Coronary artery (tissue), 2 donors: ENCODE measurements at regions not wholly inside any gene's neighbourhood (a gene's known extent, or its start where the extent isn't known, plus 50 kb on each side); places are given as distances from the start of the nearest gene placed in this dataset.

Experiments used
- DNase-seq: peaks from one replicate; pipeline ENCODE4 v3.0.0-alpha.2; 2017; ENCODE audit warnings: low spot score
- H3K27ac ChIP-seq, 2 donors: fragments of 200-600 bp; sonication (generic); one replicate each; pipeline ENCODE4 v1.5.1; 2016 to 2019
- H3K4me3 ChIP-seq: fragments of 200-600 bp; sonication (generic); 2 replicates; pipeline ENCODE4 v1.5.1; 2016; ENCODE audit warnings: mild to moderate bottlenecking, moderate library complexity
- TF ChIP-seq, protein P1 (sequence below): fragments of 200-600 bp; sonication (generic); IDR thresholded peaks from one replicate; pipeline ENCODE4 v1.5.1; 2019; ENCODE audit warnings: antibody characterized with exemption

DNA sequence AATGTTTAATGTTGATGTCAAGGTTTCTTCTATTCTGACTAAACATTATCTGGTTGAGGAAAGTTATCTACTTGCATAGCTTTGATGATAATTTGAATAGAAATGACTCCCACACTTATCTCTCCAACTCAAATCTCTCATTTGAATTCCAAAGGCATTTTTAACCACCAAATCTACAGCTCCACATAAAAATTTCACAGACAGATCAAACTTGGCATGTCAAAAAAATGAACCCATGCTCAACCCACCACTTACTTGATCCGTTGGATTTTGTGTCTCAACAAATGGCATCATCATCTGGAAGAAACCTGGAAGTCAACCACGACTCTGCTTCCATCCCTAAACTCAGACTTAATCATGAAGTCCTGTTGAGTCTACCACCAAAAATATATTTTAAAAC, 1050.4 kb downstream of the EFNB2 start:
- TF ChIP-seq, protein P1, sequence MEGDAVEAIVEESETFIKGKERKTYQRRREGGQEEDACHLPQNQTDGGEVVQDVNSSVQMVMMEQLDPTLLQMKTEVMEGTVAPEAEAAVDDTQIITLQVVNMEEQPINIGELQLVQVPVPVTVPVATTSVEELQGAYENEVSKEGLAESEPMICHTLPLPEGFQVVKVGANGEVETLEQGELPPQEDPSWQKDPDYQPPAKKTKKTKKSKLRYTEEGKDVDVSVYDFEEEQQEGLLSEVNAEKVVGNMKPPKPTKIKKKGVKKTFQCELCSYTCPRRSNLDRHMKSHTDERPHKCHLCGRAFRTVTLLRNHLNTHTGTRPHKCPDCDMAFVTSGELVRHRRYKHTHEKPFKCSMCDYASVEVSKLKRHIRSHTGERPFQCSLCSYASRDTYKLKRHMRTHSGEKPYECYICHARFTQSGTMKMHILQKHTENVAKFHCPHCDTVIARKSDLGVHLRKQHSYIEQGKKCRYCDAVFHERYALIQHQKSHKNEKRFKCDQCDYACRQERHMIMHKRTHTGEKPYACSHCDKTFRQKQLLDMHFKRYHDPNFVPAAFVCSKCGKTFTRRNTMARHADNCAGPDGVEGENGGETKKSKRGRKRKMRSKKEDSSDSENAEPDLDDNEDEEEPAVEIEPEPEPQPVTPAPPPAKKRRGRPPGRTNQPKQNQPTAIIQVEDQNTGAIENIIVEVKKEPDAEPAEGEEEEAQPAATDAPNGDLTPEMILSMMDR, result no peak
- DNase-seq, result no peak
- Histone ChIP-seq H3K27ac (no peak overlapping the region), H3K4me3 (no peak overlapping the region)

DNA sequence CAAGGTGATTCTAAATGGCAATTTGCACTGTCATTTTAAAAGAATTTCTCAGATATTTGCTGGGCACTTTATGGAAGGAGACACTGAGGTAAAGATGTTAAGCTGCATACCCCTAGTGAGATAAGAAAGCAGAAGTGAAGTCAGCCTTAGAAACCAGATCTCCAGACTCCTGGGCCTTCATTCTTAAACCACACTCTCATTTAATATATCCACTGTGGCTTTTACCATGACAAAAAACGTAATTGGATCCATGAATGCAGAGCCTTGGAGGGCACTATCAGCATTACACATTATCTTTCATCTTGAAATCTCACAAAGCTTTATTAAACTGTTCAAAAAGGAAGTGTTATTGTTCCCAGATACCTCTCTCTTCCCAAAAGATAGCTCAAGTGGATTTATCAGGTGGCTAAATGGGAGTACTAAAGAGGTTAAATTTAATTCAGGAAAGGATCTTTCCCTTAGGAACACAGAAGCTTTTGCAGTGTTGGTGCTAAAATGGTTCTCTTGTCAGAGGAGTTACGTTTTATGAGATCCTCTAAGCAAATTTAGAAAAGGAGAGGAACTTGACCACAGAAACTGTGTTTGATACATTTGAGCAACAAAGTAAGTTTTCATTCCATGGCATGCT, 1060.4 kb downstream of the EFNB2 start:
- Histone ChIP-seq H3K4me3 (no peak overlapping the region), H3K27ac (no peak overlapping the region)
- TF ChIP-seq, protein P1, result no peak
- no peak for DNase-seq

DNA sequence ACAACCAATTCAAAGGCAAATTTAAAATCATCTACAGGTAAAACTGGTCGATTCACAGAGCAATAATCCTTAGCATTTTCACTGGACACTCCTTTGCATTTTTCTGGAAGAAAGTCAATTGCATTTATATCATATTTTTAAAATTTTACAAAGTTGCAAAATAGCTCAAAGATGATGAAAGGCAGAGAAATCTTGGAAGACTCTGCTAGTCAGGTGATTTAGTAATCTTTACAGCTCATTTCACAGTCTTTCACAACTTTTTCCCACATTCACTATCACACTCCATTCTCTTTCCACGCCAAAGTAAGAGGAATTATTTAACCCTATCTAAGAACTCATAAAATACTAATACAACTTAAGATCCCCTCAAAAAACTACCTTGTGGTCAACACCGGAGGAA, 1063.8 kb downstream of the EFNB2 start:
- DNase-seq, result no peak
- no peak overlapping the region for H3K27ac ChIP-seq
- H3K4me3 ChIP-seq, result no peak overlapping the region
- TF ChIP-seq, protein P1, result no peak

DNA sequence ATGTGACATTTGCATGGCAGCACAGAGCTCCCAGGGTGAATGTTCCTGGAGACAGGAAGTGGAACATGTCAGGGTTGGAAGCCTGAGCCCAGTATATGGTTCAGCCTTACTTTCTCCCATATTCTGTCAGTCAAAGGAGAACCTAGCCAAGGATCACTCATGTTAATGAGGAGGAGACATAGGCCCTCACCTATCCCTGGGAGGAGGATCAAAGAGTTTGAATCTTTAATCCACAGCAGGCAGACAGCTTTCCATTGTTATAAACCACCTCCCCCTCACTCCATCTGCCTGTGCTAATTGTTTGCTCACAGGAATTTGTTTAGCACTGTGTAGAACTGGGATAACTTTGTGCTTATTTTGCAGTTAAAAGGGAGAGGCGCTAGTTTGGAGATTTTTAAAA, 1069.1 kb downstream of the EFNB2 start:
- TF ChIP-seq, protein P1, result no peak
- no peak for DNase-seq
- Histone ChIP-seq H3K27ac (no peak overlapping the region), H3K4me3 (no peak overlapping the region)

DNA sequence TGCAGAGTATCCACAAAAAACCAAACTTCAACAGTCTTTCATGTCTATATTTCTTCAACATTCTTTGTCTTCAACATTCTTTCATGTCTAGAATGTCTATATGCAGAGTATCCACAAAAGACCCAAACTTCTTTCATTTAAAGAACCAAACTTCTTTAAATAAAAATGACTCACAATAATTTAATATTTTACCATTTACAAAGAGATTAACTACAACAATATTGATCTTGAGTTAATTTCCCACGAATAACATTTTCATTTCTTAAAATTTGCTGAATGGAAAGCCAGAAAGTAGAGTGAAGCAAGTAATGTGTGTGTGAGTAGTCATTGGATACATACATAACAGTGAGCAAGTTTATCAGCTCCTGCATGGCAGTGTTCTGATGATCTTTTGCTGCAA, 1069.7 kb downstream of the EFNB2 start, which contains the start of gene DAOA:
TSS of gene DAOA (plus strand) at position 301 of the 400 bp plus-strand sequence.
- H3K27ac ChIP-seq, result no peak within 1 kb of the TSS
- no peak within 1 kb of the TSS for H3K4me3 ChIP-seq
- TF ChIP-seq, protein P1, result no peak
- DNase-seq, result no peak

DNA sequence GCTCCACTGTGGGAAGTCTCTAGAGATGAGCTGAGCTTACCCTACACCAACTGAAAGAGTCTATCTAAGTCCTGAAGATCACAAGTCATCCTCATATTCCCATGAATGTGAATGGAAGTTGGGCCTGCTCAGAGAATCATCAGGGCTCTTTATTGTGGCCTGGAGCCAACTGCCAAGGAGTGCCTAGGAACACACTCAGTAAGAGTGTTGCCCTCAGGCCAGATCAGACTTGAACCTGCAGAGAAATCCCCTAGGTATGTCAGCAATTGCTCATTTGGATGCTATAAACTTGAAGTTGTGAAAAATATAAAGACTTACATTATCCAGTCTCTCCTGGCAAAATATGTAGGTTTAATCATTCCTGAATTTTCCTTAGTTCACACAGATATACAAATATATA, 1070.2 kb downstream of the EFNB2 start:
- H3K4me3 ChIP-seq, result no peak overlapping the region
- TF ChIP-seq, protein P1, result no peak
- no peak overlapping the region for H3K27ac ChIP-seq
- no peak for DNase-seq

DNA sequence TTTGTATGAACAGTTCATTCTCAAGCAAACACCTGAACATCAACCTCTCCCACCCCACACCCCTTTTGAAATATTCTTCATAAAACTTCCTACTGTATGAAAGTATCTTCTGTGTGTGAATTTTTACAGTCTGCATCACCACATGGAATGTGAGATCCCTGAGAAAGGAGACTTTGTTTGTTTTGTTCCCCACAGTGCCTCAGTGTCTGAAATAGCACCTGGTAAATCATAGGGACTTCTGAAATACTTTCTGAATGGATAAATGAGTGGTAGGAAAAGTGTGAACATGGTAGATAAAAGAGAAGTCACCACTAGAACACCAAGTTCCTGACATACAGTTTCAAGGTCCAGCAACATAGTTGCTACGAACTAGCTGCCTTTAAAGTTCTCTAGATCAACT, 1071.2 kb downstream of the EFNB2 start:
- TF ChIP-seq, protein P1, result no peak
- no peak for DNase-seq
- no peak overlapping the region for H3K4me3 ChIP-seq
- H3K27ac ChIP-seq, result no peak overlapping the region
